ENCODE measurements at regions not wholly inside any gene's neighbourhood (a gene's known extent, or its start where the extent isn't known, plus 50 kb on each side); places are given as distances from the start of the nearest gene placed in this dataset.

GRCh38 chr5:154653418-154653763 lies 101.8 kb upstream of the LARP1 start:
- H4K20me1 ChIP-seq (ENCODE audit: insufficient read depth, low read length), result no peaks in the 10 kb centered on the region
- 0% methylated on average over 1 of the region's 3 CpGs for WGBS (ENCODE audit: low lambda C conversion rate)
- intact Hi-C loops (cut with micrococcal nuclease; ENCODE audit: unreplicated experiment), result loop anchor here (5.0 to 10.0 kb wide), 3 partner anchors 61 to 204 kb away; partner anchors contain the start of genes CNOT8 and LARP1
- H3K27me3 ChIP-seq (ENCODE audit: control insufficient read depth in 1 of 2, insufficient read depth in 2 of 2, low read length in 2 of 2), result no peaks in the 10 kb centered on the region
- CTCF ChIA-PET (ENCODE audit: low intra/inter-chr PET ratio, low total read pairs), result no interaction called here
- no peaks in the 10 kb centered on the region for H3K9me3 ChIP-seq (ENCODE audit: low read length)
- DNase-seq (ENCODE audit: low spot score), result peak; percentile 71
- peaks cover 38% of the 10 kb centered on the region for H3K4me1 ChIP-seq (ENCODE audit: insufficient read depth, low read length)
- H3K27ac ChIP-seq (ENCODE audit: extremely low read length, insufficient read depth, low read length), result peak overlapping the region; percentile 56
- FAIRE-seq, result peak; percentile 93
- no TSS peak for BruUV-seq (replicated peaks)
- H3K4me2 ChIP-seq (ENCODE audit: low read depth, low read length), result peak overlapping the region; percentile 71
- in situ Hi-C loops (cut with HindIII; ENCODE audit: extremely low pct_ligation_motif_present, low pct_unique_long_range_greater_than_20kb), result loop anchor here (10.0 kb wide), 1 partner anchor 101 kb away; the partner anchor contains the start of gene LARP1
- peak overlapping the region; percentile 27 for H3K9ac ChIP-seq (ENCODE audit: insufficient read depth, low read depth, low read length)
- H3K79me2 ChIP-seq (ENCODE audit: insufficient read depth, low read length), result no peaks in the 10 kb centered on the region
- POLR2A ChIA-PET, result interaction anchor here (0.9 to 1.4 kb wide), 3 partner anchors 29 to 126 kb away, joined by 3 read pairs; no protein-coding TSS in a partner anchor
- no peaks in the 10 kb centered on the region for H3K36me3 ChIP-seq (replicated peaks in 1 of 2; ENCODE audit: control insufficient read depth in 1 of 2, insufficient read depth in 2 of 2, low read length in 2 of 2)
- ATAC-seq, result peak; percentile 90
- H2AFZ ChIP-seq (ENCODE audit: low read length), result no peak overlapping the region
- peak overlapping the region in 1 of 3 experiments; percentile 55; a peak in 2 of 6 replicates for H3K4me3 ChIP-seq (replicated peaks in 1 of 3; ENCODE audit: insufficient read depth in 1 of 3, low read depth in 2 of 3, low read length in 3 of 3)
- TF ChIP-seq, protein P1, sequence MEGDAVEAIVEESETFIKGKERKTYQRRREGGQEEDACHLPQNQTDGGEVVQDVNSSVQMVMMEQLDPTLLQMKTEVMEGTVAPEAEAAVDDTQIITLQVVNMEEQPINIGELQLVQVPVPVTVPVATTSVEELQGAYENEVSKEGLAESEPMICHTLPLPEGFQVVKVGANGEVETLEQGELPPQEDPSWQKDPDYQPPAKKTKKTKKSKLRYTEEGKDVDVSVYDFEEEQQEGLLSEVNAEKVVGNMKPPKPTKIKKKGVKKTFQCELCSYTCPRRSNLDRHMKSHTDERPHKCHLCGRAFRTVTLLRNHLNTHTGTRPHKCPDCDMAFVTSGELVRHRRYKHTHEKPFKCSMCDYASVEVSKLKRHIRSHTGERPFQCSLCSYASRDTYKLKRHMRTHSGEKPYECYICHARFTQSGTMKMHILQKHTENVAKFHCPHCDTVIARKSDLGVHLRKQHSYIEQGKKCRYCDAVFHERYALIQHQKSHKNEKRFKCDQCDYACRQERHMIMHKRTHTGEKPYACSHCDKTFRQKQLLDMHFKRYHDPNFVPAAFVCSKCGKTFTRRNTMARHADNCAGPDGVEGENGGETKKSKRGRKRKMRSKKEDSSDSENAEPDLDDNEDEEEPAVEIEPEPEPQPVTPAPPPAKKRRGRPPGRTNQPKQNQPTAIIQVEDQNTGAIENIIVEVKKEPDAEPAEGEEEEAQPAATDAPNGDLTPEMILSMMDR (CRISPR knock-in tag; IDR thresholded peaks at IDR 0.05), result peak; percentile 63
- TF ChIP-seq REXO4 (CRISPR knock-in tag; IDR thresholded peaks at IDR 0.05; ENCODE audit: borderline replicate concordance) (no peak), ZNF558 (CRISPR knock-in tag; IDR thresholded peaks at IDR 0.05; ENCODE audit: borderline replicate concordance) (no peak), XBP1 (CRISPR knock-in tag; IDR thresholded peaks at IDR 0.05) (no peak), MATR3 (CRISPR knock-in tag; IDR thresholded peaks at IDR 0.05) (no peak), NFRKB (IDR thresholded peaks at IDR 0.05) (no peak), ZBTB42 (CRISPR knock-in tag; IDR thresholded peaks at IDR 0.05) (no peak), ZNF44 (CRISPR knock-in tag; IDR thresholded peaks at IDR 0.05) (no peak), ZNF790 (CRISPR knock-in tag; IDR thresholded peaks at IDR 0.05; ENCODE audit: borderline replicate concordance) (no peak), NCOR1 (IDR thresholded peaks at IDR 0.05; ENCODE audit: borderline replicate concordance, low read length) (no peak), TCF7L2 (IDR thresholded peaks at IDR 0.05; ENCODE audit: low read depth, low read length) (no peak), MYC (CRISPR knock-in tag; IDR thresholded peaks at IDR 0.05; ENCODE audit: borderline replicate concordance) (peak; percentile 80; the same call in 1 of the 2 replicates), ZNF841 (CRISPR knock-in tag; IDR thresholded peaks at IDR 0.05; ENCODE audit: borderline replicate concordance) (peak; percentile 44; the same call in 1 of the 2 replicates)
- TF ChIP-seq, protein P2, sequence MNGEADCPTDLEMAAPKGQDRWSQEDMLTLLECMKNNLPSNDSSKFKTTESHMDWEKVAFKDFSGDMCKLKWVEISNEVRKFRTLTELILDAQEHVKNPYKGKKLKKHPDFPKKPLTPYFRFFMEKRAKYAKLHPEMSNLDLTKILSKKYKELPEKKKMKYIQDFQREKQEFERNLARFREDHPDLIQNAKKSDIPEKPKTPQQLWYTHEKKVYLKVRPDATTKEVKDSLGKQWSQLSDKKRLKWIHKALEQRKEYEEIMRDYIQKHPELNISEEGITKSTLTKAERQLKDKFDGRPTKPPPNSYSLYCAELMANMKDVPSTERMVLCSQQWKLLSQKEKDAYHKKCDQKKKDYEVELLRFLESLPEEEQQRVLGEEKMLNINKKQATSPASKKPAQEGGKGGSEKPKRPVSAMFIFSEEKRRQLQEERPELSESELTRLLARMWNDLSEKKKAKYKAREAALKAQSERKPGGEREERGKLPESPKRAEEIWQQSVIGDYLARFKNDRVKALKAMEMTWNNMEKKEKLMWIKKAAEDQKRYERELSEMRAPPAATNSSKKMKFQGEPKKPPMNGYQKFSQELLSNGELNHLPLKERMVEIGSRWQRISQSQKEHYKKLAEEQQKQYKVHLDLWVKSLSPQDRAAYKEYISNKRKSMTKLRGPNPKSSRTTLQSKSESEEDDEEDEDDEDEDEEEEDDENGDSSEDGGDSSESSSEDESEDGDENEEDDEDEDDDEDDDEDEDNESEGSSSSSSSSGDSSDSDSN (CRISPR knock-in tag; IDR thresholded peaks at IDR 0.05), result peak; percentile 67
- TF ChIP-seq, protein P3, sequence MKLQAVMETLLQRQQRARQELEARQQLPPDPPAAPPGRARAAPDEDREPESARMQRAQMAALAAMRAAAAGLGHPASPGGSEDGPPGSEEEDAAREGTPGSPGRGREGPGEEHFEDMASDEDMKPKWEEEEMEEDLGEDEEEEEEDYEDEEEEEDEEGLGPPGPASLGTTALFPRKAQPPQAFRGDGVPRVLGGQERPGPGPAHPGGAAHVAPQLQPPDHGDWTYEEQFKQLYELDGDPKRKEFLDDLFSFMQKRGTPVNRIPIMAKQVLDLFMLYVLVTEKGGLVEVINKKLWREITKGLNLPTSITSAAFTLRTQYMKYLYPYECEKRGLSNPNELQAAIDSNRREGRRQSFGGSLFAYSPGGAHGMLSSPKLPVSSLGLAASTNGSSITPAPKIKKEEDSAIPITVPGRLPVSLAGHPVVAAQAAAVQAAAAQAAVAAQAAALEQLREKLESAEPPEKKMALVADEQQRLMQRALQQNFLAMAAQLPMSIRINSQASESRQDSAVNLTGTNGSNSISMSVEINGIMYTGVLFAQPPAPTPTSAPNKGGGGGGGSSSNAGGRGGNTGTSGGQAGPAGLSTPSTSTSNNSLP (IDR thresholded peaks at IDR 0.05; ENCODE audit: low read depth, low read length), result no peak
